Medulla oblongata (tissue), 1 donor: ENCODE measurements at regions not wholly inside any gene's neighbourhood (a gene's known extent, or its start where the extent isn't known, plus 50 kb on each side); places are given as distances from the start of the nearest gene placed in this dataset.
"Not testable (repeated sequence)": the region's sequence is repeated elsewhere in the genome, so short reads cannot be mapped to it uniquely, and the experiment has no call there.

ENCODE experiments used
- DNase-seq: peaks from one replicate; pipeline ENCODE4 v3.0.0-alpha.2; 2015; ENCODE audit errors: extremely low spot score

- DNase-seq, result no peak
Observed at GRCh38 chr5:130479045-130479804, 575.0 kb downstream of the CHSY3 start.

GRCh38 chr5:130476325-130476724 is 572.1 kb downstream of the CHSY3 start:
- no peak for DNase-seq

DNA sequence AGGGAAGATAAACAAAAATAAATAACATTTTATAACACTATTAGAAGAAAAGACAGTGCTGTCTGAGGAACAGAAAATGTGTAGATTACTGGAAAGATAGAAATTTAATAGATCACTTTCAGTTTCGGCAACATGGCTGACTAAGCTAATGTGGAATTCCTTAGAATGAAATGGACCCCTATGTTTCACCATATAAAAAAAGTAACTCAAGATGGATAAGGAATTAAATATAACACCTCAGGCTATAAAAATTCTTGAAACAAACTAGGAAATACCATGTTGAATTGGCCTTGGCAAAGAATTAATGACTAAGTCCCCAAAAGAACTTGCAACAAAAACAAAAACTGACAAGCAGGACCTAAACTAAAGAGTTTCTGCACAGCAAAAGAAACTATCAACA is 558.3 kb downstream of the CHSY3 start:
- DNase-seq, result no peak

GRCh38 chr5:130455175-130455574 is 550.9 kb downstream of the CHSY3 start:
- no peak for DNase-seq

DNA sequence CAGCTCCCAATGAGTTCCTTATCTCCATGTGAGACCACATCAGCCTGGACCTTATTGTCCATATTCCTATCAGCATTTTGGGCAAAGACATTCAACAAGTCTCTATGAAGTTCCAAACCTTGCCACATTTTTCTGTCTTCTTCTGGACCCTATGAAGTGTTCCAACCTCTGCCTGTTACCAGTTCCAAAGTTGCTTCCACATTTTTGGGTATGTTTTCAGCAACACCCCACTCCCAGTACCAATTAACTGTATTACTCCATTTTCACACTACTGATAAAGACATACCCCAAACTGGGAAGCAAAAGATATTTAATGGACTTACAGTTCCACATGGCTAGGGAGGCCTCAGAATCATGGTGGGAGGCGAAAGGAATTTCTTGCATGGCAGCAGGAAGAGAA is 548.5 kb downstream of the CHSY3 start:
- no peak for DNase-seq

DNA sequence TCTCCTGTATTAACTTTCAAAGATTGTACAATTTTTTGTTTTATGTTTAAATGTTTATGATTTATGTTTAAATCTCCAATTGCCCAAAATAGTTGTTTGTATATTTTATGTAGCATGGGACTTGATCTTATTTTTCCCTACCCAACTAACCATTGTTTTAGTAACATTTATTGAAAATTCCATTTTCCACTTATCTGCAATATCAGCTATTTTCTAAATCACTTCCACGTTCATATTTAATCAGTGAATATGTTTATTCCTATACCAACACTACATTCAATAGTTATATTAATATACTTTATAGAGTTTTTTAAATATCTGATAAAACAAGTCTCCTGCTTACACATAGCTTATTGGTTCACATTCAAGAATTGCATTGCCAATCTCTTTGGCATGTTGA is 532.2 kb downstream of the CHSY3 start:
- no peak for DNase-seq

DNA sequence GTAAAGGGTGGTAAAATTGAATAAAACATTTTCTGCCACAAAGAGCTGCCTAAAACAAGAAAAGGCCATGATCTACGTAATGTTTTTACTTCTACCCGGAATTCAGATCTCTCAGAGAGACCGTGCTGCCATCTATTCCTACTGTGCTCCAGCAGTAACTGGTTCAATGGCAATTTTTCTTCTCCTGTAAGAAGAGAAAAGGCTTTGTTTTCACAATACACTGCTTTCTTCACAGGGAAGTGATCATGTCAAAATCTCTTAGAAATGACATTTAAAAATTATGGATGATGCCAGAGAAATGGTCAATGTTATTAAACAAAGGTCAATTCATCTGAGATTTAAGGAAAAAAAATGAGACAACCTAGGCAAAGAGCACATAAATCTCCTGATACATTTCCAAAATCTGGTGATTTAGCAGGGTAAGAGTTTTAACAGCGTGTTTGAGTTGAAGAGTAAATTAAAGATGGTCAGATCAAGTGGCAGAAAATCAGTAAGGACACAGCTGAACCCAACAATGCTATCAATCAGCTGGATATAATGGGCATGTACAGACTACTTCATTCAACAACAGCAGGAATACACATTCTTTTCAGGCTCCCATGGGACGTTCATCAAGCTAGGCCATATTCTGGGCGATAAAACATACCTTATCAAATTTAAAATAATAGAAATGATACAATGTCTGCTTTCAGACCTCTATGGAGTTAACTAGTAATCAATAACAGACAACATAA is 523.1 kb downstream of the CHSY3 start:
- DNase-seq, result peak; percentile 19

DNA sequence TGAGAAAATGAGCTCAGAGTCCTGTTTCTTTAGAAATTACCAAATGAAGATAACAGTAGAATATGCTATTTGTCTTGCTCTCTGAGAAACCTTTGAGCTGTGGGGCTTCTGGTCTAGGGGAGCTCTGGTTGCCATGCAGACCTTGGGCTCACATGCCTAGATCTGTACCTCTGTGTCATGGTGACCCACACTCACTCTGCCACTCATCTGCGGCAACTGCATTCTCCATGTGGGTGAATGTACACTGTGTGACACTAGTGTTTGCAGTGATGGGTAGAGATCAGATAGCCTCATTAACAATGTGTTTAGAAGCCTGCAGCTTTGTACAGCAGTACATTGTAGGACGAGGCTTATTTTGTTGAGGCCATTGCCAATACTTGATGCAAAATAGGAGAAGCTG is 521.2 kb downstream of the CHSY3 start:
- DNase-seq, result no peak

DNA sequence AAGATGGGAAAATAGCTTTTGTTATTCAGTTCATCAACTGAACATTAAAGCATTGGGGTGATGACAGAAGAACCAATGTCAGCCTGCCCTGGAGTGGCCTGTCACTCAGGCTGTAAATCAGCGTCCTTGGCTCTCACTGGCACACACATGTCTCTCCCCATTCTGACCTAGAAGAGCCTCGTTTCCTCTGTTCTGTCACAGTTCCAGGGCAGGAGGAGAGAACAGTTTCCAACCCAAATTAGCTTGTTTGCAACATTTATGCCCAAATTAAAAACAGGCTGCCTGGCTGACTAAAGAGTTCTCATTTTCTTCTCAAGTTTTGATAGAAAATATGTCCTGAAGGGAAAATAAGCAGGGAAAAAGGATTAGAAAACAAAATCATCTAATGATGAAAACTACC is 520.1 kb downstream of the CHSY3 start:
- peak; percentile 20 for DNase-seq

- DNase-seq, result no peak
Observed at GRCh38 chr5:130402906-130403305, 498.6 kb downstream of the CHSY3 start.

DNA sequence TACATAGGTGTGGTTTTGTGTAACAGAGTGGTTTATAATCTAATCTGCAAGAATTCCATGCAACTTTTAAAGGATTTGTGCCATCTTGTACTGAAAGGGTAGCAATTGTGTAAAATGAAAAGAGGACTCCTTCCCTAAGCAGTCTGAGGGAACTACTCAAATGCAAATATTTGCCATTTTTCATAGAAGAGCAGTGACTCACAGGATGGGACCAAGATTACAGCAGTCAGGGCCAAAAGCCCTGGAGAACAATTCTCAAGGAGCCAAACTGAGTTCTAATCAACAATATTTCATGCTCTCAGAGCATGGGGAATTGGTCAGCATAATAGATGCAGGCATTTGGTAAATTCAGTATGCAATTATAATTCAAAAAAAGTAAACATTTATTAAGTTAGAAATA is 495.8 kb downstream of the CHSY3 start:
- no peak for DNase-seq

GRCh38 chr5:130398825-130399224 is 494.6 kb downstream of the CHSY3 start:
- DNase-seq, result no peak

- not testable (repeated sequence) for DNase-seq
Observed at GRCh38 chr5:130397727-130398126, 493.5 kb downstream of the CHSY3 start.

- DNase-seq, result no peak
Observed at GRCh38 chr5:130397132-130397531, 492.9 kb downstream of the CHSY3 start.

GRCh38 chr5:130391727-130392264 is 487.5 kb downstream of the CHSY3 start:
- DNase-seq, result not testable (repeated sequence)

GRCh38 chr5:130386155-130386554 is 481.9 kb downstream of the CHSY3 start:
- DNase-seq, result no peak

GRCh38 chr5:130385656-130386055 is 481.4 kb downstream of the CHSY3 start:
- no peak for DNase-seq

DNA sequence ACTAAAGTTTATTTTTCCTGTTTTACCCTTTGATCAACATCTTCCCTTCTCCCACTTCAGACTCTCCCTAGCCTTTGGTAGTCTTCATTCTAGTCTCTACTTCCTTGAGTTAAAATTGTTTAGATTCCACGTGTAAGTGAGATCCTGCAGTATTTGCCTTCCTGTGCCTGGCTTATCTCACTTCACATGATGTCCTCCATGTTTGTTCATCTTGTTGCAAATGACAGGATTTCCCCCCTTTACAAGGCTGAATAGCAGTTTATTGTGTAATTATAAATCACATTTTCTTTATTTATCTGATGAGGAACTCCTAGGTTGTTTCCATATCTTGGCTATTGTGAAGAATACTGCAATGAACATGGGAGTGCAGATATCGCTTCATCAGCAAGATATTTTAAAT is 461.7 kb downstream of the CHSY3 start:
- DNase-seq, result no peak

GRCh38 chr5:130350131-130350530 is 445.9 kb downstream of the CHSY3 start:
- no peak for DNase-seq

GRCh38 chr5:130337179-130337888 is 433.1 kb downstream of the CHSY3 start:
- no peak for DNase-seq

DNA sequence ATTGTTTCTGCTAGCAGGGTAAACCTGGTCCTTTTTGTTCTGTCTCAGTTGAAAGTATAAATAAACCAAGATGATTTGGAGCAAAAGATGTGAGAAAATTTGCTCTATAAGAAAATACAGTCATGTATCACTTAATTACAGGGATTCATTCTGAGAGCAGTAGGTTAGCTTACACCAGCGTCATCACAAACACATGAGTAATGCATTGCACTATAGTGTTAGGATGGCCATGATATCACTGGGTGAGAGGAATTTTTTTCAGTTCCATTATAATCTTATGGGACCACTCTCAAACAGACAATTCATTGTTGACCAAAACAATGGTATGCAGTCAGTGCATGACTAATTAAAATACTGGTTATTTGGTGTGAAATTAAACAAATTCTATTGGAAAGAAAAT is 430.9 kb downstream of the CHSY3 start:
- peak; percentile 2 for DNase-seq

DNA sequence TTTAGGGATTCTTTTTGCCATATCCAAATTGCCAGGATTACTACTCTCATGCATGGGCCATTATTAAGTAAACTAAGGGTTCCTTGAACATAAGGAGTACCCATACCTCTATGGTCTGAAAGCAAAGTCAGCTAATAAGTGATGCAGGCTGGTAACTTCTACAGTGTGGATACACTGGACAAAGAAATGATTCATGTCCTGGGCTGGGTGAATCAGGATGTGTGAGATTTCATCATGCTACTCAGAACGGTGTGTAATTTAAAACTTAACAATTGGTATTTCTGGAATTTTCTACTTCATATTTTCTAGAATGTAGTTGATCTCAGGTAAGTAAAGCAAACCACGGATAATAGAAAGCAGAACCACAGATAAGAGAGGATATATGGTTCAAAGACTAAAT is 428.8 kb downstream of the CHSY3 start:
- no peak for DNase-seq
